Uterus (tissue), 3 donors: ENCODE measurements at regions not wholly inside any gene's neighbourhood (a gene's known extent, or its start where the extent isn't known, plus 50 kb on each side); places are given as distances from the start of the nearest gene placed in this dataset.

Experiments used
- DNase-seq, 2 donors: peaks; one replicate each; pipeline ENCODE4 v3.0.0-alpha.2; 2019 to 2020
- H3K27ac ChIP-seq, 2 donors: fragments of 200-600 bp; sonication (generic); 1 replicate in 1 of 2; 2 replicates in 1 of 2; pipeline ENCODE4 v1.5.1; 2016 to 2018
- H3K27me3 ChIP-seq, 2 donors: fragments of 200-600 bp; sonication (generic); one replicate each; pipeline ENCODE4 v1.5.1; 2018 to 2019; ENCODE audit warnings: control low read depth in 1 of 2
- H3K36me3 ChIP-seq, 2 donors: fragments of 200-600 bp; sonication (generic); one replicate each; pipeline ENCODE4 v1.5.1; 2019; ENCODE audit warnings: control low read depth in 1 of 2
- H3K4me1 ChIP-seq, 2 donors: fragments of 200-600 bp; sonication (generic); one replicate each; pipeline ENCODE4 v1.5.1; 2018 to 2019; ENCODE audit warnings: control low read depth in 1 of 2
- H3K4me3 ChIP-seq, 2 donors: fragments of 200-600 bp; sonication (generic); 1 replicate in 1 of 2; 2 replicates in 1 of 2; pipeline ENCODE4 v1.5.1; 2018 to 2019; ENCODE audit warnings: mild to moderate bottlenecking in 1 of 2
- H3K9me3 ChIP-seq, 2 donors: fragments of 200-600 bp; sonication (generic); one replicate each; pipeline ENCODE4 v1.5.1; 2019; ENCODE audit warnings: control low read depth in 1 of 2
- CTCF ChIP-seq, 4 experiments: fragments of 200-600 bp in 2 of 4; fragments of 450-650 bp in 2 of 4; sonication (generic) in 2 of 4; IDR thresholded peaks; one replicate each; pipeline ENCODE4 v1.5.1; 2016 to 2019; ENCODE audit warnings: antibody characterized with exemption in 4 of 4, mild to moderate bottlenecking in 2 of 4, moderate library complexity in 1 of 4
- POLR2A ChIP-seq, 2 donors: fragments of 450-650 bp; IDR thresholded peaks; one replicate each; pipeline ENCODE4 v1.6.1; 2016; ENCODE audit warnings: antibody characterized with exemption in 2 of 2, mild to moderate bottlenecking in 1 of 2, moderate library complexity in 1 of 2
- intact Hi-C: fragments of 100-400 bp; cut with DNase I; formaldehyde crosslinking; loops from one replicate; pipeline ENCODE4 v1.15.1; 2023; ENCODE audit warnings: low total_unique reads
- donor health status: DM: yes; HTN: yes; CAD: no.

- Histone ChIP-seq H3K27me3 (no peaks in the 10 kb centered on the region), H3K36me3 (no peaks in the 10 kb centered on the region), H3K9me3 (no peaks in the 10 kb centered on the region), H3K4me3 (no peak overlapping the region), H3K4me1 (peaks cover 0 to 6% of the 10 kb centered on the region in 2 donors), H3K27ac (no peak overlapping the region)
- DNase-seq: no peak
- intact Hi-C loops: no loop called here
- TF ChIP-seq CTCF (IDR thresholded peaks at IDR 0.05) (no peak), POLR2A (IDR thresholded peaks at IDR 0.05) (no peak)
Observed at GRCh38 chr18:56329536-56329935, 308.9 kb downstream of the TXNL1 start.

- Histone ChIP-seq H3K4me3 (no peak overlapping the region), H3K9me3 (no peaks in the 10 kb centered on the region), H3K4me1 (peaks cover 0 to 6% of the 10 kb centered on the region in 2 donors), H3K36me3 (no peaks in the 10 kb centered on the region), H3K27ac (peak overlapping the region in 1 of 2 donors; percentile 58), H3K27me3 (no peaks in the 10 kb centered on the region)
- TF ChIP-seq POLR2A (IDR thresholded peaks at IDR 0.05) (no peak), CTCF (IDR thresholded peaks at IDR 0.05) (no peak)
- peak in 1 of 2 donors; percentile 22 for DNase-seq
- intact Hi-C loops: no loop called here
Observed at GRCh38 chr18:56327191-56327885, 311.1 kb downstream of the TXNL1 start.

- Histone ChIP-seq H3K4me1 (peaks cover 0 to 6% of the 10 kb centered on the region in 2 donors), H3K36me3 (no peaks in the 10 kb centered on the region), H3K27me3 (no peaks in the 10 kb centered on the region), H3K4me3 (no peak overlapping the region), H3K9me3 (no peaks in the 10 kb centered on the region), H3K27ac (peak overlapping the region in 1 of 2 donors; percentile 58)
- intact Hi-C loops: no loop called here
- DNase-seq: no peak
- TF ChIP-seq CTCF (IDR thresholded peaks at IDR 0.05) (no peak), POLR2A (IDR thresholded peaks at IDR 0.05) (no peak)
Observed at GRCh38 chr18:56326336-56327072, 311.9 kb downstream of the TXNL1 start.

GRCh38 chr18:56323673-56324072, 314.7 kb downstream of the TXNL1 start:
- Histone ChIP-seq H3K27me3 (no peaks in the 10 kb centered on the region), H3K4me1 (peaks cover 0 to 6% of the 10 kb centered on the region in 2 donors), H3K27ac (no peak overlapping the region), H3K9me3 (no peaks in the 10 kb centered on the region), H3K4me3 (no peak overlapping the region), H3K36me3 (no peaks in the 10 kb centered on the region)
- DNase-seq: no peak
- no peak for TF ChIP-seq CTCF (IDR thresholded peaks at IDR 0.05)
- no peak for TF ChIP-seq POLR2A (IDR thresholded peaks at IDR 0.05)
- intact Hi-C loops: no loop called here

- no peaks in the 10 kb centered on the region for H3K9me3 ChIP-seq
- no peak overlapping the region for H3K27ac ChIP-seq
- no peak for TF ChIP-seq CTCF (IDR thresholded peaks at IDR 0.05)
- TF ChIP-seq POLR2A (IDR thresholded peaks at IDR 0.05): no peak
- intact Hi-C loops: no loop called here
- H3K4me3 ChIP-seq: no peak overlapping the region
- H3K4me1 ChIP-seq: peaks cover 0 to 6% of the 10 kb centered on the region in 2 donors
- no peak for DNase-seq
- H3K27me3 ChIP-seq: no peaks in the 10 kb centered on the region
- no peaks in the 10 kb centered on the region for H3K36me3 ChIP-seq
Observed at GRCh38 chr18:56322406-56322805, 316.0 kb downstream of the TXNL1 start.
